ENCODE measurements at regions not wholly inside any gene's neighbourhood (a gene's known extent, or its start where the extent isn't known, plus 50 kb on each side); places are given as distances from the start of the nearest gene placed in this dataset. TPM values are rescaled to one million over a fixed set of nuclear protein-coding genes. Genes with fewer than 3 reads are reported as not detected.
A peak's percentile ranks its signal among the peaks of the same experiment; 100 is the strongest.

DNA sequence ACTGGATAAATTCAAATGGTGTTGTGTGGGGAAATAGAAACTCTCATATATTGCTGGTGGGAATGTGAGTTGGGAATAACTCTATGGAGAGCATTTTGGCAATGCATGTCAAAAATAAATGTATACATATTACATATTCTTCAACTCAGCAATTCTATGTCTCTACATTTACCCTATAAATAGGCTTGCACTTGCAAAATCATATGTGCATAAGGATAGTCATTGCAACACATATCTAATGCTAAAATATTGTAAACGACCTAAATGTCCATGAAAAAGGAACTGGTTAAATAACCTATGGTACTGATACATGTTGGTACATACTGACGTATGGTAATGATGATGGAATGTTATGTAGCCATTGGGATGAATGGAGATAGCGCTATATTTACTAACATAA lies 94.5 kb upstream of the CHD1 start:
- DNase-seq (ENCODE audit: low read depth), result no peak

DNA sequence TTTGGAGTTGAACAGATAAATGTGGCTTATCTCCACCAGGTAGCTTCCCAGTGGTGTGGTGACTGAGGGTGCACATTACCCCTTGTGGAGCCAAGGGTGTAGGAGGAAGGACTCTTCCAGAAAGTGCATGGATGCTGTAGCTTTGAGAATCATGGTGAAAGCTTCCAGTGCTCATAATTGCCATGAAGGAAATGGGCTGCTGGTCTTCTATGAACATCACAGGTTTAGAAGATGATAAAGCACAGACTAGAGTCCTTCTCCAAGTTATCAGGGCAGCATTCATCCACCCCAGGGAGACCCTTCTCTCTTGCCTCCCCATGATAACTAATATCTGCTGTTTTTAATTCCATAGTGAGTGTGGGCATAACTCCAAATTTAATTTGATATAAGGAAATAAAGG lies 93.4 kb upstream of the CHD1 start:
- DNase-seq (ENCODE audit: low read depth), result no peak

DNA sequence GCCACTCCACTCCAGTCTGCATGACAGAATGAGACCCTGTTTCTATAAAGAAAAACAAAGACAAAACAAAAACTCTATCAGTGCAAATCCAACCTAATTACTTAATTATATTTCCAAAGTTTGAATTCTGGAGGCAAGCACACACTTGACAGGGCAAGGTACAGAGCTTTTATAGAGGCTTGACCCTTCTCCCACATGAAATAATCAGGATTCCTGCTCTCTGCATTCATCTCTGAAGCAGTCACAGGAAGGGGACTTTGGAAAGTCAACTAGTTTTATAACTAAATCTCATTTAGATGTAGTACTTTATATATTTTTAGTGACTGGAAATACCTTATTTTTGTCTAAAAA lies 91.9 kb upstream of the CHD1 start:
- no peak for DNase-seq (ENCODE audit: low read depth)

DNA sequence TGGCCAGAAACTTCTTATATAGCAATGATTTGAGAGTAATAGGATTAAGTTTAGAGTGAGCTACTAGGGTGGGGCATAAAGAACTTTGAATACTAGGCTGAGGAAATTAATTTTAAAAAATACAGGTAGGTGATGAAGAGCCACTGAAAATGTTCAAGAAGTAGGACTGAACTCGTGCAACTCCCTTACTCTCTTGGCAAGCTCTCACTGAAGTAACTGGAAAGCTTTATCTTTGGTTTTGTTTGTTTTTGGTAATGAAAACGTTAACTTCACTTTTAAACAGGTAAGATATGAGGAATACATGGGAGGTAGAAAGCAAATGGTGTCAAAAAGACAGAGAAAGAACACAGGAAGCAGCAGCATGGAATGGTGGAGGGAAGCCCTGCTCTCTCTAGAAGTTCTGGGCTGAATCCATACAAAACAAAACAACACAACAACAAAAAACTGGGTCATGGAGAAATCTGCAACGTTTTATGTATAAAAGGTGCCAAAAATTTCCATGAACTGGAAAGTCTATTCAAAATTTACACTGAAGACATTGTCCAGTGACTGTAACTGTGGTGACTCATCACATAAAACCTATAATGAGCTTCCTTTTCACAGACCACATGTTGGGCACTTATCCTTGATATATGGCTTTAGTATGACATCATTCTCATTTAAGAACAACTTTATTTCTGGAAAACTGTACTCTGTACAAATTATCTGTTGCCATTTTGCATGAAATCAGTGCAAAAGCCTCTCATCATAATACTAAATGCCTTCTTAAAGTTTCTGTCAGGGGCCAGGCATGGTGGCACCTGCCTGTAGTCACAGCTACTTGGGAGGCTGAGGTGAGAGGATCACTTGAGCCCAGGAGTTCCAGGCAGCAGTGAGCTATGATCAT lies 91.2 kb upstream of the CHD1 start:
- peak; percentile 92 for DNase-seq (ENCODE audit: low read depth)

DNA sequence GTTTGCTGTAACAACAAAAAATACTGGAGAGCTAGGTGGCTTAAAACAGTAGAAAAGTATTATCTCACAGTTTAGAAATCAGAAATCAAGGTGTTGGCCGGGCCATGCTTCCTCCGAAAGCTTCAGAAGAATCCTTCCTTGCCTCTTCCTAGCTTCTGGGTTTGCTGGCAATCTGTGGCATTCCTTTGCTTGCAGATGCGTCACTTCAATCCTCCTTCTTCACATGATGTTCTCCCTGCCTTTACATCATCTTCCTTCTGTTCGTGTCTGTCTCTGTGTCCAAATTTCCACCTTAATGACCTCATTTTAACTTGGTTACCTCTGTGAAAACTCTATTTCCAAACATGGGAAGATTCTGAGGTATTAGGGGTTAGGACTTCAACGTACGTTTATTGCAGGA lies 90.4 kb upstream of the CHD1 start:
- DNase-seq (ENCODE audit: low read depth), result no peak

DNA sequence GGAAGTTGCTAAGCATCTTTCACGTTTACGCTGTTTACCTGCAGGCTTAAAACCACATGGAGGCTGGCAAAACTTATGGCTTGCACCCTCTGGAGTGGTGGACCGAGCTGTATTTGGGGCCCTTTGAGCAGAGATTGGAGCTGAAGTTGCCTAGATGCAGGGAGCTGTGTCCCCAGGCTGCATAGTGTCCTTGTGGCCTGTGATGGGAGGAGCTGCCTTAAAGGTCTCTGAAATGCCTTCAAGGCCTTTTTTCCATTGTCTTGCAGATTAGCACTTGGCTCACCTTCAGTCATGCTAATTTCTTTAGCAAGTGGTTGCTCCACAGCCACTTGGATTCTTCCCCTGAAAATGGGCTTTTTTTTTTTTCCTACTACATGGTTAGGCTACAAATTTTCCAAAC lies 81.5 kb upstream of the CHD1 start:
- no peak for DNase-seq (ENCODE audit: low read depth)

DNA sequence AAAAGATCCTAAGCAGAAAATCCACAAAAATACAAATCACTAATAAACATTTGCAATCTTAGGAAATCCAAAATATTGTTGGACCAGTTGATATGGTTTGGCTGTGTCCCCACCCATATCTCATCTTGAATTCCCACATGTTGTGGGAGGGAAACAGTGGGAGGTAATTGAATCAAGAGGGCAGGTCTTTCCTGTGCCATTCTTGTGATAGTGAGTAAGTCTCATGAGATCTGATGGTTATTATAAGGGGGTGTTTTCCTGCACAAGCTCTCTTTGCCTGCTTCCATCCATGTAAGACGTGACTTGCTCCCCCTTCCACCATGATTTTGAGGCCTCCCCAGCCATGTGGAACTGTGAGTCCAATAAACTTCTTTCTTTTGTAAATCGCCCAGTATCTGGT lies 79.2 kb upstream of the CHD1 start:
- peak; percentile 16 for DNase-seq (ENCODE audit: low read depth)

DNA sequence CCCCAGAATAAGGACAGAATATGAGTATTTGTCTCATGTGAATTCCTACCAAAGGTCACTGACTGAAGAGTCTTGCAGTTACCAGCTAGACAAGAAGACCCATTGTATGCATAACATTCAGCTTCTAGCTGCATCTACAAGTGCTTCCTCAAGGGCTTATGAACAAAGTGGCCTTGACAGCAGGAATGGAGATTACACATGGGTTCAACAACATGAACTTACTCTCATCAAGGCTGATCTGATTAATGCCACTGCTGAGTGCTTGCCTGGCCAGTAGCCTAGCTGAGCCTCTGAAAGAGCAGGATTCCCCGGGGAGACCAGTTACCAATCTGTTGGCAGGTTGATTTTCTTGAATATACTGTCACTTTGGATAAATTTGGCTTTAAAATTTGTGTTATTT lies 76.7 kb upstream of the CHD1 start:
- no peak for DNase-seq (ENCODE audit: low read depth)

DNA sequence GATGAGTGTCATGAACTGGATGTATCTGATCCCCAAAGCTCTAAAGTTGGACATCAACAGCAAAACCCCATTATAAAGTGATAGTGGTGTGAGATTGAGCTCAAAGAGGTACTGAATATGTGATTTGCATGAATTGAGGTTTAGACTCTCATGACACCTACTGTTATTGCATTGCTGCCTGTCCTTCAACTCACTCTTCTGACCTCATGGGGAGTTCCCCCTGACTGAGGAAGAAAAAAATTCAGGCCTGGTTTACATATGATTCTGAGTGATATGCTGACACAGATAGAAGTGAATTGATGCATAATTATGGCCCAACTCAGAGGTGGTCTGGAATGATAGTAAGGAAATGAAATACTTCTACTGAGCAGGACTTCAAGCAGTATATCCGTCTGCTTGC lies 76.2 kb upstream of the CHD1 start:
- no peak for DNase-seq (ENCODE audit: low read depth)

DNA sequence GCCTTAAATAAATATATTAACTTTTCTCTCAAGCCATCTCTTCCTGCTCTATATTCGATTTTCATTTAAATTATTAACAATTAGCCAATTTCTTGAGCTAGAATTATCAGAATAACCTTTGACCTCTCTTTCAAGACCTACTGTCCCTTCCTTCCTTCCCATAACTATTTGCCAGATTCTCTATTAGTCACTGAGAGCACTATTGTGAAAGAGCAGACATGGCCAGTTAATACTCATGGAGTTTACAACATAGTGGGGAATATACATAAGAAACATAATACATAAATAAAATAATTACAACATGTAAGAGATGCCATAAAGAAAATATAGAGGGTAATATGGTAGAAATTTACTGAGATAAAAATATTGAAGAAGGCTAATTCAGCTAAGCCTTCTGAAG lies 72.1 kb upstream of the CHD1 start:
- DNase-seq (ENCODE audit: low read depth), result no peak

DNA sequence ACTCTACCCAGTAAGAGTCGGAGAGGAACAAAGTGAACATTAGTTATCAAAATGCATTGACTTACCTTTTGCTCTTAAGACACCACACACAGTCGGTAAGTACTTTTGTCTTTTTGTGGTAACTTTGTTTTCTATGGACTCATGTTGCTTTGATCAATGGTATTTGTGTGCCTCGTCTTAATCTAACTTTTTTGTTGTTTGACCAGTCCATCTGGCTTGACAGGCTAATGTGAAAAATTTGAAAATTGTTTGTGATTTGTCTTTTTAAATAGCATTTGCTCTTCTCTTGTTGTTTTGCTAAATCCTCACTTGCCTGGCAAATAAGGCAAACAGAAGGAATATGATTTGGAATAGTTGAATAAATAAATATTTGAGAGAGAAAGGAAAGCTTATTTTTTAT lies 71.4 kb upstream of the CHD1 start:
- DNase-seq (ENCODE audit: low read depth), result no peak

DNA sequence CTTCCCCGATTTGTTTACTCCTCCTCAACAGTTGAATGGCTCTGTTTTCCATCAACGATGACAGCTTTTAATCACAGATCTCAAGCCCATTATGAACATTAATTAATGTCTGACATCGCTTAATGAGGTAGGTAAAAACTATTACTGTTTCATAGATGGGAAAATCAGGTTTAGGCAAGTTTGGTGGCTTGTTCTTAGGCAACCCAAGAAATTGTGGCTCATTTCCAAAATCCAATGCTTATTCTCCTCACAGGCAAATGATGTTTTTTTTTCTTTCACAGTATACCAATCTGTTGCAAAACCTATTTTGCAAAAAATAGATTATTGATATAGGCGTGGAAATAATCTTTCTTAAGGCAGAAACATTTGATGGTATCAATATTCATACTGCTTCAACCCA lies 70.8 kb upstream of the CHD1 start:
- DNase-seq (ENCODE audit: low read depth), result no peak

DNA sequence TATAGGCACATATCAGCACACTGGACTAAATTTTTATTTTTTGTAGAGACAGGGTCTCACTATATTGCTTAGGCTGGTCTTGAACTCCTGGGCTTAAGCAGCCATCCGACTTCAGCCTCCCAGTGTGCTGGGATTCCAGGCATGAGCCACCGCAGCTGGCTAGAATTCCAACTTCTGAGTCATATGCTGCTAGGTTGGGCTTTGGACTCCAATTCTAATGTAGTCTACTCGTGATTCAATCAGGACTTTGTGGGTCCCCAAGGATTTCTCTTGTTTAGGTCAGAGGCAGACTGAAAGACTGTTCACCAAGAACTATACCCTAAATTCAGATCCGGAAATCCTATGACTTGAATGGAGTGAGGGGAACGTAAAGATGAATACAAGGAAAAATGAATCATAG lies 68.2 kb upstream of the CHD1 start:
- peak; percentile 58 for DNase-seq (ENCODE audit: low read depth)

DNA sequence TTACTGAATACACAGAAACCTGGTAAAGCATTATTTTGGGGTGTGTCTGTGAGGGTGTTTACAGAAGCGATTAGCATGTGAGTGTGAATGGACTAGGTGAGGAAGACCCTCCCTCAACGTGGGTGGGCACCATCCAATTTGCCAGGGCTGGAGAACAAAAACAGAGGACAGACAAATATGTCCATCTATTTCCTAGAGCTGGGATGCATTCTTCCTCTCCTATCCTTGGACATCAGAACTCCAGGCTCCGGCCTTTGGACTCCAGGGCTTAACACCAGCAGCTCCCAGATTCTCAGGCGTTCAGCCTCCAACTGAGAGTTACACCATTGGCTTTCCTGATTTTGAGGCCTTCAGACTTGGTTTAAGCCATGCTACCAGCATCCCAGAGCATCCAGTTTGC lies 65.8 kb upstream of the CHD1 start:
- DNase-seq (ENCODE audit: low read depth), result no peak

DNA sequence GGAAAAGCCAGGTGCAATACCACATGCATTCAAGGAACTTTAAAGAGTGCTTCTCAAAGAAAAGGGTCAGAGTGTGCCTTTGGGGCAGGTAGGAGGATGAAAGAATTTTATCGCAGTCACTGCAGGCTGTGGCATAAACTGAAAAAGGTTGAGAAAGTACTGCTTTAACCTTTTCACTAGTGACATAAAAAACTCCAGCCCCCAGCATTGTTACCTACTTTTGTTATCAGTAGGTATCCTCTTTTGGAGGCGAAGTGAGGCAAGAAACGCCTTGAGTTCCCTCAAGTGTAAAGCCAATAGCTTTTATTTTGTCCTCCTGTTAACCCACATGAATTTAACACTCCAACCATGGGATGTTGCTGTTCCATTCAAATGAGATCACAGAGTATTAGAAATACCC lies 64.7 kb upstream of the CHD1 start:
- DNase-seq (ENCODE audit: low read depth), result no peak

DNA sequence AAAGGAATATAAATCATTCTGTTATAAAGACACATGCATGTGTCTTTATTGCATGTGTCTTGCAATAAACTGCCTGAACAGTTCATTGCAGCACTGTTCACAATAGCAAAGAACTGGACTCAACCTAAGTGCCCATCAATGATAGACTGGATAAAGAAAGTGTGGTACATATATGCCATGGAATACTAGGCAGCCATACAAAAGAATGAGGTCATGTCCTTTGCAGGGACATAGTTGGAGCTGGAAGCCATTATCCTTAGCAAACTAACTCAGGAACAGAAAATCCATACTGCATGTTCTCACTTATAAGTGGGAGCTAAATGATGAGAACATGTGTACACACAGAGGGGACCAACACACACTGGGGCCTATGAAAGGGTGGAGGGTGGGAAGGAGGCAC lies 63.7 kb upstream of the CHD1 start:
- no peak for DNase-seq (ENCODE audit: low read depth)

DNA sequence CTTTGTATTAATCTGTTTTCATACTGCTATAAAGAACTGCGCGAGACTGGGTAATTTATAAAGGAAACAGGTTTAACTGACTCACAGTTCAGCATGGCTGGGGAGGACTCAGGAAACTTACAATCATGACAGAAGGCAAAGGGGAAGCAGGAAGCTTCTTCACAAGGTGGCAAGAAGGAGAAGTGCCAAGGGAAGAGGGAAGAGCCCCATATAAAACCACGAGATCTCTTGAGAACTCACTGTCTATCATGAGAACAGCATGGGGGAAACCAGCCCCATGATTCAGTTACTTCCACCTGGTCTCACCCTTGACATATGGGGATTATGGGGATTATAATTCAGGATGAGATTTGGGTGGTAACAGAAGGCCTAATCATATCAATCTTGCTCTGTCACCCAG lies 60.9 kb upstream of the CHD1 start:
- no peak for DNase-seq (ENCODE audit: low read depth)

DNA sequence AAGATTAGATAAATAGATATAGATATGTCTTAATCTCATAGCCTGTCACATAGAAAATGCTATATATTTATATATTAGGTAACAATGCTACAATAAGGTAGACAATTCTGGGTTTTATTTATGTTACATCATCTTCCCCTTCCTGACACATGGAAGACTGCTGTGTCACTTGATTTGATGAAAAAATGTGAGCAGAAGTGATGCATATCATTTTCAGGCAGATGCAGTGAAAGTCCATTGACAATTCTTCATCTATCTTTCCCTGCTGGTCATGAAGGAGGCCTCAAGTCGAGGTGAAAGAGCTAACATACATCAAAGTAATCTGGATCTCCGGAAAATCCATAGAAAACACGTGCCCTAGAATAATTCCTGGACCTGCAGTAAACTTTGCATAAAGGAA lies 57.8 kb upstream of the CHD1 start:
- no peak for DNase-seq (ENCODE audit: low read depth)

DNA sequence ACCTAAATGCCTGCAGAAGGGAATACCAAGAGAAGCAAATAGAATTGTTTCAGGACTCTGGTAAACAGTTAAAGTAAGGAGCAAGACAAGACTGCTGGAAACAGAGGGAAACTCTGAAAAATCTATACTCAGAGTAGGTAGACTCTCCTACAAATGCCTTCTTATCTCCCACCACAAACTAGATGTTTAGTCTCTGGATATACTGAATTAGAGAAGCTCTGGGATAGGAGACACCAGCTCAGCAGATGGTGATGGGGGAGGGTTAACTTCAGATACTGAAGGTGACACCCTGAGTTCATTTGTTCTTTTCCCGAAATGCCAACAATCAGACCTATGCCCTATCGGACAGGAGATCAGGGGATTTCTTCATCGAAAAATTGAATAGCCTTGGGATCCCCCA lies 54.1 kb upstream of the CHD1 start:
- DNase-seq (ENCODE audit: low read depth), result no peak

Small RNA genes in the stretch of these regions (small RNA-seq; reads per million reads assigned to genes)
- gene MTND4LP5 (not detected), gene RF00019 (not detected), gene RNU6-1119P (not detected)

All from HT1080 (cell line).